Omental fat pad (tissue), 3 donors: ENCODE measurements at regions not wholly inside any gene's neighbourhood (a gene's known extent, or its start where the extent isn't known, plus 50 kb on each side); places are given as distances from the start of the nearest gene placed in this dataset.

Experiments
- ATAC-seq: fragments of 150-250 bp; one replicate; pipeline ENCODE4 v1.9.1; 2016; ENCODE audit warnings: mild to moderate bottlenecking, moderate library complexity; ENCODE audit not compliant: low FRiP score
- DNase-seq: peaks from one replicate; pipeline ENCODE4 v3.0.0-alpha.2; 2019; ENCODE audit warnings: low spot score
- CTCF ChIP-seq, 3 donors: fragments of 450-650 bp; IDR thresholded peaks; one replicate each; pipeline ENCODE4 v1.5.1; 2016 to 2017; ENCODE audit warnings: antibody characterized with exemption in 3 of 3, mild to moderate bottlenecking in 3 of 3, moderate library complexity in 2 of 3

GRCh38 chr4:66187175-66187720 lies 517.0 kb upstream of the EPHA5 start:
- no peak for DNase-seq
- ATAC-seq, result no peak
- no peak for TF ChIP-seq CTCF (IDR thresholded peaks at IDR 0.05)

DNA sequence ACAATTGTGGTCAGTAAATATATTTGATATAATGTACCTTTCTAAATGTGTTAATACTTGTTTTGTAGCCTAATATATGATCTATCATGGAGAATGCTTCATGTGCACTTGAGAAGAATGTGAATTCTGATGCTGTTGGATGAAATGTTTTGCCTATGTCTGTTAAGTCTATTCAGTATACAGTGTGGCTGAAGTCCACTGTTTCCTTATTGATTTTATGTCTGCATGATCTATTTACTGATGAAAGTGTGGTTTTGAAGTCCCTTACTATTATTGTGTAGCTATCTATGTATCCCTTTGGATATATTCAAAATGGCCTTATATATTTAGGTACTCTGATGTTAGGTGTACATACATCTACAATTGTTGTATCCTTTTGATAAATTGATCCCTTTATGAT lies 515.8 kb upstream of the EPHA5 start:
- DNase-seq (no peak), ATAC-seq (no peak)
- TF ChIP-seq CTCF (IDR thresholded peaks at IDR 0.05), result no peak

GRCh38 chr4:66182636-66183035 lies 512.3 kb upstream of the EPHA5 start:
- no peak for DNase-seq
- ATAC-seq, result no peak
- no peak for TF ChIP-seq CTCF (IDR thresholded peaks at IDR 0.05)

DNA sequence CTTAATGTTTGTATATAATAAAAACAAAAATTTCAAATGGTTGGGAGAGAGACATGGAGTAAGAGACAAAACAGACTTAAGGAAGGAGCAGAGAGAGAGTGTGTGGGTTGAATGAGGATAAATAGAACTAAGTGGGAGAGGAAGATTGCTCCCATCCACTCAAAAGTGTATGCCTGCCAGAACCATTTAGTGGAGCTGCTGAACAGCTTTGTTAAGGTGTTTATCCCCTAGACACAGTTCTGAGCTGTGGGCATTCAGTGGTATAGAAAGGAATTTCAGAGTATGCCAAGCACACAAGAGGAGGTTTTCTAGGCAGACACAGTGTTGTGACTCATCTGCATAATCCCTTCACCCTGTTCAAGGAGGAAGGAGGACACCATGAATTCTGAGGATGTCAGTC lies 508.6 kb upstream of the EPHA5 start:
- ATAC-seq (no peak), DNase-seq (no peak)
- no peak for TF ChIP-seq CTCF (IDR thresholded peaks at IDR 0.05)

GRCh38 chr4:66169341-66169740 lies 499.1 kb upstream of the EPHA5 start:
- no peak for TF ChIP-seq CTCF (IDR thresholded peaks at IDR 0.05)
- ATAC-seq, result no peak
- DNase-seq, result no peak

DNA sequence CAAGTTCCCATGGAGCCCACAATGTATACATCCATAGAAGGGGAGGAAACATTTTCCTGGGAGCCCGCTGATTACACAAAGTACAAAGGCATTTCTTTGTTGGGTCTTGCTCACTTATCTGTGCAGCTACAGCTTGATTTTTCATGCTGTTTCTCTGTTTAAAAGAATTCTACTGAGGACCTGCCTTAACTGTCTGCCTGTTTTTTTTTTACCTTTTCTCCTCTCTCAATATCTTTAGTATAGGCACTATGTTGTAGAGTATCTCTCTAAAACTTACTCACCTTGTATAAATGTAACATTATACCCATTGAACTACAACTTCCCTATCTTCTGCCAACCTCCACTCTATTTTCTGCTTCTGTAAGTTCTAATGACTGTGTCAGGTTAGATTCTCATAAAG lies 494.6 kb upstream of the EPHA5 start:
- DNase-seq (no peak), ATAC-seq (no peak)
- TF ChIP-seq CTCF (IDR thresholded peaks at IDR 0.05), result no peak

- ATAC-seq (no peak), DNase-seq (no peak)
- TF ChIP-seq CTCF (IDR thresholded peaks at IDR 0.05), result no peak
These were observed 490.3 kb upstream of the EPHA5 start for GRCh38 chr4:66160606-66161005.
